ENCODE measurements at regions not wholly inside any gene's neighbourhood (a gene's known extent, or its start where the extent isn't known, plus 50 kb on each side); places are given as distances from the start of the nearest gene placed in this dataset.

DNA sequence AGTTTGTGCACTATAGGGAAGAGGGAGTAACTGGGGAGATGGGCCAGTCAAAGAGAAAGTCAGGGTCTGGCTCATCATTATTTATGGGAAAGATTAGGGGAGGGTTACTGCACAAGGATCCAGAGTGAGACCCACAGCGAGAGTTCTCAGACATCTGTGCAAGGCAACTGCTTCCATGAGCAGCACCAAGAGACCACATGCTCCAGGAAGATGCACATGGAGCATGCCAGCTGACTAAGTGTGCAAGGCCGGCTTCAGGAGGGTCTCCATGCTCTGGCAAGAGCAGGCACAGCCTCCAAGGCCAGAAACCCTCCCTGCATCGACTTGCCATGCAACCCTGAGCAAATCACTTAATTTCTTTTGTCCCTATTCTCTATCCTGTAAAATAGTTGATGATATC is 616.9 kb downstream of the CSNK1G3 start:
- Histone ChIP-seq H3K27ac (ENCODE audit: low read depth, low read length, poor library complexity, severe bottlenecking) (no peak overlapping the region), H3K36me3 (ENCODE audit: insufficient read depth, low read length, poor library complexity, severe bottlenecking) (no peaks in the 10 kb centered on the region), H3K27me3 (replicated peaks; ENCODE audit: insufficient read depth, low read depth, low read length, poor library complexity) (no peaks in the 10 kb centered on the region), H3K4me1 (ENCODE audit: insufficient read depth, low read length, poor library complexity, severe bottlenecking) (peaks cover 6% of the 10 kb centered on the region), H3K4me3 (ENCODE audit: low read depth, low read length, poor library complexity, severe bottlenecking) (no peak overlapping the region), H3K9me3 (ENCODE audit: low read depth, low read length, poor library complexity, severe bottlenecking) (no peaks in the 10 kb centered on the region)
- ChIA-PET CTCF (no interaction called here), POLR2A (ENCODE audit: low non-redundant PET) (no interaction called here)
- TF ChIP-seq, protein P1, sequence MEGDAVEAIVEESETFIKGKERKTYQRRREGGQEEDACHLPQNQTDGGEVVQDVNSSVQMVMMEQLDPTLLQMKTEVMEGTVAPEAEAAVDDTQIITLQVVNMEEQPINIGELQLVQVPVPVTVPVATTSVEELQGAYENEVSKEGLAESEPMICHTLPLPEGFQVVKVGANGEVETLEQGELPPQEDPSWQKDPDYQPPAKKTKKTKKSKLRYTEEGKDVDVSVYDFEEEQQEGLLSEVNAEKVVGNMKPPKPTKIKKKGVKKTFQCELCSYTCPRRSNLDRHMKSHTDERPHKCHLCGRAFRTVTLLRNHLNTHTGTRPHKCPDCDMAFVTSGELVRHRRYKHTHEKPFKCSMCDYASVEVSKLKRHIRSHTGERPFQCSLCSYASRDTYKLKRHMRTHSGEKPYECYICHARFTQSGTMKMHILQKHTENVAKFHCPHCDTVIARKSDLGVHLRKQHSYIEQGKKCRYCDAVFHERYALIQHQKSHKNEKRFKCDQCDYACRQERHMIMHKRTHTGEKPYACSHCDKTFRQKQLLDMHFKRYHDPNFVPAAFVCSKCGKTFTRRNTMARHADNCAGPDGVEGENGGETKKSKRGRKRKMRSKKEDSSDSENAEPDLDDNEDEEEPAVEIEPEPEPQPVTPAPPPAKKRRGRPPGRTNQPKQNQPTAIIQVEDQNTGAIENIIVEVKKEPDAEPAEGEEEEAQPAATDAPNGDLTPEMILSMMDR (conservative IDR thresholded peaks at IDR 0.05; ENCODE audit: low read depth, low read length): no peak
- TF ChIP-seq EZH2 (IDR thresholded peaks at IDR 0.05; ENCODE audit: borderline replicate concordance, low read depth, low read length, poor library complexity, severe bottlenecking): no peak
- BruUV-seq (replicated peaks): no TSS peak
- intact Hi-C loops (cut with micrococcal nuclease; ENCODE audit: unreplicated experiment): no loop called here
- no peak for DNase-seq (ENCODE audit: low spot score)

DNA sequence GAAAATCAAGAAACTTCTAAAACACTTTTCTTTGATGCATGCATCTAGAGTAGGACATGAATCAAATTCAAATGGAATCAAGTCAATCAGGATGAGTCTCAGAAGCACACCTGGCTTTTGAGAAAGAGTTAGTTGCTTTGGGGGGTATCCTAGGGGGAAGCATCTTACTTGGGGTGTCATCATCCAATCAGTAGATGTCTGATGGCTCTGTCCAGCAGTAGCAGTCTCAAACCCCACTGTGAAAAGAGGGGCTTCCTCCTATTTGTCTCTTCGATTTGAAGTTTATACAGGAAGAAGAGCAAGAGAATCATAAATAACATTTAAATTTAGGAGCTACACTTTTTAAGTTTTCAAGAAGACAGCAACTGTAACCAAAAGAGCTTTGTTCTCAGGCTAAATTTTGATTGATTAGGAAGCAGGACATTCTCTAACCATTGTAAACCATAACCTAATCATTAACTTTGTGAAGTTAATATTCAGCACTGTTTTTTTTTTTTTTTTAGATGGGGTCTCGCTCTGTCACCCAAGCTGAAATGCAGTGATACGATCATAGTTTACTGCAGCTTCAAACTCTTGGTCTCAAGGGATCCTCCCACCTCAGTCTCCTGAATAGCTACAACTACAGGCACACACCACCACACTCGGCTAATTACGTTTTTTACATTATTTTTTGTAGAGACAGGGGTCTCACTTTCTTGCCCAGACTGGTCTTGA is 614.7 kb downstream of the CSNK1G3 start:
- no peaks in the 10 kb centered on the region for H3K9me3 ChIP-seq (ENCODE audit: low read depth, low read length, poor library complexity, severe bottlenecking)
- peaks cover 6% of the 10 kb centered on the region for H3K4me1 ChIP-seq (ENCODE audit: insufficient read depth, low read length, poor library complexity, severe bottlenecking)
- ChIA-PET CTCF (no interaction called here), POLR2A (ENCODE audit: low non-redundant PET) (interaction anchor here (0.6 kb wide), 1 partner anchor 349 kb away, joined by 5 read pairs; no protein-coding TSS in a partner anchor)
- H3K27ac ChIP-seq (ENCODE audit: low read depth, low read length, poor library complexity, severe bottlenecking): no peak overlapping the region
- intact Hi-C loops (cut with micrococcal nuclease; ENCODE audit: unreplicated experiment): no loop called here
- H3K36me3 ChIP-seq (ENCODE audit: insufficient read depth, low read length, poor library complexity, severe bottlenecking): no peaks in the 10 kb centered on the region
- no peak for DNase-seq (ENCODE audit: low spot score)
- TF ChIP-seq EZH2 (IDR thresholded peaks at IDR 0.05; ENCODE audit: borderline replicate concordance, low read depth, low read length, poor library complexity, severe bottlenecking): no peak
- TF ChIP-seq, protein P1 (conservative IDR thresholded peaks at IDR 0.05; ENCODE audit: low read depth, low read length): no peak
- no TSS peak for BruUV-seq (replicated peaks)
- H3K27me3 ChIP-seq (replicated peaks; ENCODE audit: insufficient read depth, low read depth, low read length, poor library complexity): no peaks in the 10 kb centered on the region
- no peak overlapping the region for H3K4me3 ChIP-seq (ENCODE audit: low read depth, low read length, poor library complexity, severe bottlenecking)

DNA sequence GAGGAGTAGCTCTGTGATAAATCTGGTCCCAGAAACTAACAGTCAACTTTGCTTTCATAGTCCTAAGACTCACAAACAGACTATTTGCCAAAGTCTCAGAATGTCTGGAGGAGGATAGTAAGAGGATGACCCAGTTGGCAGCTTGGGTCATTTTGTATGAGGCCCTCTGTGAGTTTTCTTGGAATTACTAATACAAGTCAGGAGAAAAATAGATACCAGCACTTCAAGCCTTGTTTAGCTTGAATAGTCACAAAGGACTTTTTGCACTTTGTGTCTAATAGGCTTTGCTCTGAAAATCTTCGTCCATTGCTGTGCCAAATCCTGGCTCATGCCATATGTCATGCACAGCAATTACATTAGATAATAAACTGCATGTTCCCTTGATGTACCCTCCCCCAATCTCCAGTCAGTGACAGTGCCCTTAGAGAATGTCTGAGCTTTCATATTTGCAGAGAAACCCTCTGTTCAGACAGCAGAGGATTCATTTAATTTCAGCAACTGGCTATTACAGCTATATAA is 612.8 kb downstream of the CSNK1G3 start:
- Histone ChIP-seq H3K27me3 (replicated peaks; ENCODE audit: insufficient read depth, low read depth, low read length, poor library complexity) (no peaks in the 10 kb centered on the region), H3K4me3 (ENCODE audit: low read depth, low read length, poor library complexity, severe bottlenecking) (no peak overlapping the region), H3K36me3 (ENCODE audit: insufficient read depth, low read length, poor library complexity, severe bottlenecking) (no peaks in the 10 kb centered on the region), H3K9me3 (ENCODE audit: low read depth, low read length, poor library complexity, severe bottlenecking) (no peaks in the 10 kb centered on the region), H3K27ac (ENCODE audit: low read depth, low read length, poor library complexity, severe bottlenecking) (no peak overlapping the region), H3K4me1 (ENCODE audit: insufficient read depth, low read length, poor library complexity, severe bottlenecking) (peaks cover 6% of the 10 kb centered on the region)
- no TSS peak for BruUV-seq (replicated peaks)
- TF ChIP-seq, protein P1 (conservative IDR thresholded peaks at IDR 0.05; ENCODE audit: low read depth, low read length): no peak
- TF ChIP-seq EZH2 (IDR thresholded peaks at IDR 0.05; ENCODE audit: borderline replicate concordance, low read depth, low read length, poor library complexity, severe bottlenecking): no peak
- intact Hi-C loops (cut with micrococcal nuclease; ENCODE audit: unreplicated experiment): no loop called here
- ChIA-PET CTCF (no interaction called here), POLR2A (ENCODE audit: low non-redundant PET) (no interaction called here)
- no peak for DNase-seq (ENCODE audit: low spot score)
